GM23248 (cell line): ENCODE measurements at regions not wholly inside any gene's neighbourhood (a gene's known extent, or its start where the extent isn't known, plus 50 kb on each side); places are given as distances from the start of the nearest gene placed in this dataset.

Source experiments
- EZH2 ChIP-seq: fragments of 200-600 bp; sonication (generic); IDR thresholded peaks from 2 replicates; pipeline ENCODE4 v1.6.1; 2018; ENCODE audit warnings: antibody characterized with exemption, mild to moderate bottlenecking; ENCODE audit not compliant: insufficient read depth, poor library complexity, severe bottlenecking
- EZH2phosphoT487 ChIP-seq: fragments of 200-600 bp; sonication (generic); IDR thresholded peaks from 2 replicates; pipeline ENCODE4 v1.6.1; 2018; ENCODE audit warnings: antibody characterized with exemption, moderate library complexity, mild to moderate bottlenecking, low read depth; ENCODE audit not compliant: insufficient read depth

- TF ChIP-seq EZH2phosphoT487 (no peak), EZH2 (no peak)
Measured at GRCh38 chr2:41622301-41622700, 425.5 kb upstream of the PKDCC start.
